GM19023 (cell line): ENCODE measurements at regions not wholly inside any gene's neighbourhood (a gene's known extent, or its start where the extent isn't known, plus 50 kb on each side); places are given as distances from the start of the nearest gene placed in this dataset.

Experiments used
- ATAC-seq: cut with Tn5 transposase; IDR thresholded peaks from one replicate; pipeline ENCODE4 v1.9.1; 2021; ENCODE audit warnings: mild to moderate bottlenecking, moderate library complexity; ENCODE audit not compliant: unreplicated experiment

- no peak for ATAC-seq
Observed at GRCh38 chr6:121499666-121500065, 64.2 kb downstream of the GJA1 start.

GRCh38 chr6:121503589-121503991 is 68.1 kb downstream of the GJA1 start:
- no peak for ATAC-seq

GRCh38 chr6:121504227-121504626 is 68.8 kb downstream of the GJA1 start:
- no peak for ATAC-seq

- no peak for ATAC-seq
Observed at GRCh38 chr6:121505284-121505683, 69.8 kb downstream of the GJA1 start.

GRCh38 chr6:121506761-121507754 is 71.6 kb downstream of the GJA1 start:
- no peak for ATAC-seq

- ATAC-seq: no peak
Observed at GRCh38 chr6:121510568-121511177, 75.2 kb downstream of the GJA1 start.

GRCh38 chr6:121515630-121516265 is 80.3 kb downstream of the GJA1 start:
- no peak for ATAC-seq

GRCh38 chr6:121516331-121516730 is 80.9 kb downstream of the GJA1 start:
- no peak for ATAC-seq

GRCh38 chr6:121520337-121521163 is 85.1 kb downstream of the GJA1 start:
- ATAC-seq: no peak

GRCh38 chr6:121521164-121521555 is 85.7 kb downstream of the GJA1 start:
- no peak for ATAC-seq

GRCh38 chr6:121522265-121522664 is 86.8 kb downstream of the GJA1 start:
- no peak for ATAC-seq

GRCh38 chr6:121522771-121523386 is 87.4 kb downstream of the GJA1 start:
- no peak for ATAC-seq

GRCh38 chr6:121523628-121524027 is 88.2 kb downstream of the GJA1 start:
- no peak for ATAC-seq

- ATAC-seq: no peak
Observed at GRCh38 chr6:121526282-121526681, 90.8 kb downstream of the GJA1 start.

GRCh38 chr6:121531658-121532169 is 96.3 kb downstream of the GJA1 start:
- ATAC-seq: no peak

- no peak for ATAC-seq
Observed at GRCh38 chr6:121533321-121533841, 97.9 kb downstream of the GJA1 start.

GRCh38 chr6:121535777-121536176 is 100.3 kb downstream of the GJA1 start:
- no peak for ATAC-seq

GRCh38 chr6:121536345-121536744 is 100.9 kb downstream of the GJA1 start:
- no peak for ATAC-seq

- ATAC-seq: no peak
Observed at GRCh38 chr6:121539439-121539838, 104.0 kb downstream of the GJA1 start.

GRCh38 chr6:121540210-121540609 is 104.8 kb downstream of the GJA1 start:
- ATAC-seq: no peak
